GM23338 (cell line): ENCODE measurements at regions not wholly inside any gene's neighbourhood (a gene's known extent, or its start where the extent isn't known, plus 50 kb on each side); places are given as distances from the start of the nearest gene placed in this dataset.

Experiments
- ATAC-seq: fragments of 200-7000 bp; cut with Tn5 transposase; 3 replicates; pipeline ENCODE4 v1.9.1; 2020
- DNase-seq: peaks from one replicate; pipeline ENCODE4 v3.0.0-alpha.2; 2015; ENCODE audit warnings: low spot score
- H2AFZ ChIP-seq: fragments of 200-600 bp; sonication (generic); 2 replicates; pipeline ENCODE4 v1.8.0; 2016; ENCODE audit warnings: antibody characterized with exemption, mild to moderate bottlenecking, moderate library complexity
- H3F3A ChIP-seq: fragments of 200-600 bp; sonication (generic); replicated peaks from 2 replicates; pipeline ENCODE4 v1.8.0; 2017; ENCODE audit warnings: antibody characterized with exemption, mixed run types, low read depth
- H3K27ac ChIP-seq: fragments of 200-600 bp; sonication (generic); 2 replicates; pipeline ENCODE4 v1.6.1; 2016; ENCODE audit warnings: low read depth
- H3K27me3 ChIP-seq: fragments of 200-600 bp; sonication (generic); 2 replicates; pipeline ENCODE4 v1.8.0; 2016; ENCODE audit warnings: mild to moderate bottlenecking, mixed run types, moderate library complexity; ENCODE audit not compliant: insufficient read depth
- H3K36me3 ChIP-seq: fragments of 200-600 bp; sonication (generic); 2 replicates; pipeline ENCODE4 v1.8.0; 2016; ENCODE audit warnings: mild to moderate bottlenecking; ENCODE audit not compliant: insufficient read depth
- H3K4me1 ChIP-seq: fragments of 200-600 bp; sonication (generic); 2 replicates; pipeline ENCODE4 v1.8.0; 2016; ENCODE audit warnings: mild to moderate bottlenecking, moderate library complexity; ENCODE audit not compliant: insufficient read depth
- H3K4me2 ChIP-seq: fragments of 200-600 bp; sonication (generic); 2 replicates; pipeline ENCODE4 v1.7.1; 2017; ENCODE audit warnings: mixed run types
- H3K4me3 ChIP-seq: fragments of 200-600 bp; sonication (generic); 2 replicates; pipeline ENCODE4 v1.6.1; 2016; ENCODE audit warnings: mixed run types
- H3K79me2 ChIP-seq: fragments of 200-600 bp; sonication (generic); replicated peaks from 2 replicates; pipeline ENCODE4 v1.8.0; 2017; ENCODE audit warnings: mild to moderate bottlenecking; ENCODE audit not compliant: insufficient read depth
- H3K9me2 ChIP-seq: fragments of 200-600 bp; sonication (generic); 2 replicates; pipeline ENCODE4 v1.8.0; 2017; ENCODE audit not compliant: insufficient read depth
- H4K20me1 ChIP-seq: fragments of 200-600 bp; sonication (generic); replicated peaks from 2 replicates; pipeline ENCODE4 v1.8.0; 2017; ENCODE audit warnings: mild to moderate bottlenecking; ENCODE audit not compliant: insufficient read depth
- H3K27ac Mint-ChIP-seq: 2 replicates; pipeline ENCODE4 v1.8.0; 2020; ENCODE audit warnings: inconsistent platforms, mild to moderate bottlenecking, moderate library complexity, mixed read lengths
- H3K27me3 Mint-ChIP-seq: 3 replicates; pipeline ENCODE4 v1.8.0; 2022; ENCODE audit warnings: low read depth, mild to moderate bottlenecking, moderate library complexity, mixed read lengths, inconsistent platforms; ENCODE audit not compliant: insufficient read depth, poor library complexity
- H3K36me3 Mint-ChIP-seq: 3 replicates; pipeline ENCODE4 v1.8.0; 2021; ENCODE audit warnings: low read depth, mild to moderate bottlenecking, inconsistent platforms, moderate library complexity, mixed read lengths
- H3K4me1 Mint-ChIP-seq: 3 replicates; pipeline ENCODE4 v1.8.0; 2020; ENCODE audit warnings: mild to moderate bottlenecking, inconsistent platforms, mixed read lengths
- H3K4me3 Mint-ChIP-seq: 3 replicates; pipeline ENCODE4 v1.8.0; 2021; ENCODE audit warnings: moderate library complexity, mild to moderate bottlenecking, inconsistent platforms, mixed read lengths
- H3K9me3 Mint-ChIP-seq: 3 replicates; pipeline ENCODE4 v1.8.0; 2020; ENCODE audit warnings: moderate library complexity, mild to moderate bottlenecking, inconsistent platforms, mixed read lengths
- ZNF331 ChIP-seq: fragments of 250-450 bp; sonication (Bioruptor Pico); IDR thresholded peaks from 2 replicates; pipeline ENCODE4 v1.5.0; 2020; ENCODE audit warnings: low read depth, mild to moderate bottlenecking, moderate library complexity
- TF ChIP-seq, protein P1 (sequence below), 2 experiments: fragments of 200-600 bp in 1 of 2; sonication (generic) in 1 of 2; conservative IDR thresholded peaks; 2 replicates each; pipeline versions ENCODE4 v1.5.1 to v1.6.1; 2016 to 2017; ENCODE audit warnings: antibody characterized with exemption in 2 of 2, low read depth in 2 of 2, mild to moderate bottlenecking in 2 of 2, moderate library complexity in 1 of 2
- TF ChIP-seq, protein P2 (sequence below): fragments of 250-450 bp; sonication (Bioruptor Pico); IDR thresholded peaks from 2 replicates; pipeline ENCODE4 v1.5.0; 2020; ENCODE audit warnings: mild to moderate bottlenecking, moderate library complexity

DNA sequence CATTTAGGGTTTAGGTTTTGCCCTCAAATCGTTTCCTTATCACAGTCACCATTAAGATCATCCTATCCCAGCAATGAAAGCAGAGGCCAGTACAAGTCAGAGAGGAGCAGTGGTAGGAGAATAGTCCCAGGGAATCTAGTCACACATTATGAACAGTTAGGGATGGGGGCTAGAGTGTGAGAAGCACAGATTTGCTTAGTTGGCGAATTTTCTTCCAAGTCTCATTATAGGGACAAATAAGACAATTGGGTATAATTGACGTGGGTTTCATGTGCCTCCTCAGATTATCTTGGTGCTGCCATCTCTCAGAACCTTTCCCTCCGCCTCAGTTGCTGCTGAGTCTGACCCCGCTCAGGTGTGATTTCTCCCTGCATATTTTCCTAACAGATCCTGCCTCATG is 407.1 kb downstream of the SQOR start:
- no peak overlapping the region for H2AFZ ChIP-seq
- no peaks in the 10 kb centered on the region for H3K4me1 Mint-ChIP-seq
- peaks cover 88% of the 10 kb centered on the region for H3K9me3 Mint-ChIP-seq

More for the DNA sequence above, 407.1 kb downstream of the SQOR start:
- H3F3A ChIP-seq: no peaks in the 10 kb centered on the region
- H3K4me3 Mint-ChIP-seq: no peak overlapping the region
- DNase-seq (no peak), ATAC-seq (no peak)
- H4K20me1 ChIP-seq: no peaks in the 10 kb centered on the region
- no peaks in the 10 kb centered on the region for H3K4me1 ChIP-seq
- no peaks in the 10 kb centered on the region for H3K79me2 ChIP-seq
- no peak overlapping the region for H3K4me3 ChIP-seq
- peaks cover 6% of the 10 kb centered on the region; the same call in 1 of the 3 replicates for H3K36me3 Mint-ChIP-seq
- H3K27ac Mint-ChIP-seq: no peak overlapping the region
- H3K4me2 ChIP-seq: no peak overlapping the region
- no peaks in the 10 kb centered on the region for H3K36me3 ChIP-seq
- H3K27ac ChIP-seq: no peak overlapping the region
- H3K9me2 ChIP-seq: peaks cover 11% of the 10 kb centered on the region; the same call in 1 of the 2 replicates
- no peaks in the 10 kb centered on the region for H3K27me3 Mint-ChIP-seq
- TF ChIP-seq, protein P1, sequence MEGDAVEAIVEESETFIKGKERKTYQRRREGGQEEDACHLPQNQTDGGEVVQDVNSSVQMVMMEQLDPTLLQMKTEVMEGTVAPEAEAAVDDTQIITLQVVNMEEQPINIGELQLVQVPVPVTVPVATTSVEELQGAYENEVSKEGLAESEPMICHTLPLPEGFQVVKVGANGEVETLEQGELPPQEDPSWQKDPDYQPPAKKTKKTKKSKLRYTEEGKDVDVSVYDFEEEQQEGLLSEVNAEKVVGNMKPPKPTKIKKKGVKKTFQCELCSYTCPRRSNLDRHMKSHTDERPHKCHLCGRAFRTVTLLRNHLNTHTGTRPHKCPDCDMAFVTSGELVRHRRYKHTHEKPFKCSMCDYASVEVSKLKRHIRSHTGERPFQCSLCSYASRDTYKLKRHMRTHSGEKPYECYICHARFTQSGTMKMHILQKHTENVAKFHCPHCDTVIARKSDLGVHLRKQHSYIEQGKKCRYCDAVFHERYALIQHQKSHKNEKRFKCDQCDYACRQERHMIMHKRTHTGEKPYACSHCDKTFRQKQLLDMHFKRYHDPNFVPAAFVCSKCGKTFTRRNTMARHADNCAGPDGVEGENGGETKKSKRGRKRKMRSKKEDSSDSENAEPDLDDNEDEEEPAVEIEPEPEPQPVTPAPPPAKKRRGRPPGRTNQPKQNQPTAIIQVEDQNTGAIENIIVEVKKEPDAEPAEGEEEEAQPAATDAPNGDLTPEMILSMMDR (conservative IDR thresholded peaks at IDR 0.05; ENCODE audit: low read depth in 2 of 2): no peak
- TF ChIP-seq, protein P2, sequence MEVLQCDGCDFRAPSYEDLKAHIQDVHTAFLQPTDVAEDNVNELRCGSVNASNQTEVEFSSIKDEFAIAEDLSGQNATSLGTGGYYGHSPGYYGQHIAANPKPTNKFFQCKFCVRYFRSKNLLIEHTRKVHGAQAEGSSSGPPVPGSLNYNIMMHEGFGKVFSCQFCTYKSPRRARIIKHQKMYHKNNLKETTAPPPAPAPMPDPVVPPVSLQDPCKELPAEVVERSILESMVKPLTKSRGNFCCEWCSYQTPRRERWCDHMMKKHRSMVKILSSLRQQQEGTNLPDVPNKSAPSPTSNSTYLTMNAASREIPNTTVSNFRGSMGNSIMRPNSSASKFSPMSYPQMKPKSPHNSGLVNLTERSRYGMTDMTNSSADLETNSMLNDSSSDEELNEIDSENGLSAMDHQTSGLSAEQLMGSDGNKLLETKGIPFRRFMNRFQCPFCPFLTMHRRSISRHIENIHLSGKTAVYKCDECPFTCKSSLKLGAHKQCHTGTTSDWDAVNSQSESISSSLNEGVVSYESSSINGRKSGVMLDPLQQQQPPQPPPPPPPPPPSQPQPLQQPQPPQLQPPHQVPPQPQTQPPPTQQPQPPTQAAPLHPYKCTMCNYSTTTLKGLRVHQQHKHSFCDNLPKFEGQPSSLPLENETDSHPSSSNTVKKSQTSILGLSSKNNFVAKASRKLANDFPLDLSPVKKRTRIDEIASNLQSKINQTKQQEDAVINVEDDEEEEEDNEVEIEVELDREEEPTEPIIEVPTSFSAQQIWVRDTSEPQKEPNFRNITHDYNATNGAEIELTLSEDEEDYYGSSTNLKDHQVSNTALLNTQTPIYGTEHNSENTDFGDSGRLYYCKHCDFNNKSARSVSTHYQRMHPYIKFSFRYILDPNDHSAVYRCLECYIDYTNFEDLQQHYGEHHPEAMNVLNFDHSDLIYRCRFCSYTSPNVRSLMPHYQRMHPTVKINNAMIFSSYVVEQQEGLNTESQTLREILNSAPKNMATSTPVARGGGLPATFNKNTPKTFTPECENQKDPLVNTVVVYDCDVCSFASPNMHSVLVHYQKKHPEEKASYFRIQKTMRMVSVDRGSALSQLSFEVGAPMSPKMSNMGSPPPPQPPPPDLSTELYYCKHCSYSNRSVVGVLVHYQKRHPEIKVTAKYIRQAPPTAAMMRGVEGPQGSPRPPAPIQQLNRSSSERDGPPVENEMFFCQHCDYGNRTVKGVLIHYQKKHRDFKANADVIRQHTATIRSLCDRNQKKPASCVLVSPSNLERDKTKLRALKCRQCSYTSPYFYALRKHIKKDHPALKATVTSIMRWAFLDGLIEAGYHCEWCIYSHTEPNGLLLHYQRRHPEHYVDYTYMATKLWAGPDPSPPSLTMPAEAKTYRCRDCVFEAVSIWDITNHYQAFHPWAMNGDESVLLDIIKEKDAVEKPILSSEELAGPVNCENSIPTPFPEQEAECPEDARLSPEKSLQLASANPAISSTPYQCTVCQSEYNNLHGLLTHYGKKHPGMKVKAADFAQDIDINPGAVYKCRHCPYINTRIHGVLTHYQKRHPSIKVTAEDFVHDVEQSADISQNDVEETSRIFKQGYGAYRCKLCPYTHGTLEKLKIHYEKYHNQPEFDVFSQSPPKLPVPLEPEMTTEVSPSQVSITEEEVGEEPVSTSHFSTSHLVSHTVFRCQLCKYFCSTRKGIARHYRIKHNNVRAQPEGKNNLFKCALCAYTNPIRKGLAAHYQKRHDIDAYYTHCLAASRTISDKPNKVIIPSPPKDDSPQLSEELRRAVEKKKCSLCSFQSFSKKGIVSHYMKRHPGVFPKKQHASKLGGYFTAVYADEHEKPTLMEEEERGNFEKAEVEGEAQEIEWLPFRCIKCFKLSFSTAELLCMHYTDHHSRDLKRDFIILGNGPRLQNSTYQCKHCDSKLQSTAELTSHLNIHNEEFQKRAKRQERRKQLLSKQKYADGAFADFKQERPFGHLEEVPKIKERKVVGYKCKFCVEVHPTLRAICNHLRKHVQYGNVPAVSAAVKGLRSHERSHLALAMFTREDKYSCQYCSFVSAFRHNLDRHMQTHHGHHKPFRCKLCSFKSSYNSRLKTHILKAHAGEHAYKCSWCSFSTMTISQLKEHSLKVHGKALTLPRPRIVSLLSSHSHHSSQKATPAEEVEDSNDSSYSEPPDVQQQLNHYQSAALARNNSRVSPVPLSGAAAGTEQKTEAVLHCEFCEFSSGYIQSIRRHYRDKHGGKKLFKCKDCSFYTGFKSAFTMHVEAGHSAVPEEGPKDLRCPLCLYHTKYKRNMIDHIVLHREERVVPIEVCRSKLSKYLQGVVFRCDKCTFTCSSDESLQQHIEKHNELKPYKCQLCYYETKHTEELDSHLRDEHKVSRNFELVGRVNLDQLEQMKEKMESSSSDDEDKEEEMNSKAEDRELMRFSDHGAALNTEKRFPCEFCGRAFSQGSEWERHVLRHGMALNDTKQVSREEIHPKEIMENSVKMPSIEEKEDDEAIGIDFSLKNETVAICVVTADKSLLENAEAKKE: no peak
- no peak for TF ChIP-seq ZNF331
- H3K27me3 ChIP-seq: no peaks in the 10 kb centered on the region
